Fibroblast of skin of right quadriceps (primary cell): ENCODE measurements at regions not wholly inside any gene's neighbourhood (a gene's known extent, or its start where the extent isn't known, plus 50 kb on each side); places are given as distances from the start of the nearest gene placed in this dataset.
"Not testable (repeated sequence)": the region's sequence is repeated elsewhere in the genome, so short reads cannot be mapped to it uniquely, and the experiment has no call there.

ENCODE experiments used
- DNase-seq: peaks from one replicate; pipeline ENCODE4 v3.0.0-alpha.2; 2013

- DNase-seq = no peak
Measured at GRCh38 chr9:73095425-73095824, 56.2 kb upstream of the ANXA1 start.

DNA sequence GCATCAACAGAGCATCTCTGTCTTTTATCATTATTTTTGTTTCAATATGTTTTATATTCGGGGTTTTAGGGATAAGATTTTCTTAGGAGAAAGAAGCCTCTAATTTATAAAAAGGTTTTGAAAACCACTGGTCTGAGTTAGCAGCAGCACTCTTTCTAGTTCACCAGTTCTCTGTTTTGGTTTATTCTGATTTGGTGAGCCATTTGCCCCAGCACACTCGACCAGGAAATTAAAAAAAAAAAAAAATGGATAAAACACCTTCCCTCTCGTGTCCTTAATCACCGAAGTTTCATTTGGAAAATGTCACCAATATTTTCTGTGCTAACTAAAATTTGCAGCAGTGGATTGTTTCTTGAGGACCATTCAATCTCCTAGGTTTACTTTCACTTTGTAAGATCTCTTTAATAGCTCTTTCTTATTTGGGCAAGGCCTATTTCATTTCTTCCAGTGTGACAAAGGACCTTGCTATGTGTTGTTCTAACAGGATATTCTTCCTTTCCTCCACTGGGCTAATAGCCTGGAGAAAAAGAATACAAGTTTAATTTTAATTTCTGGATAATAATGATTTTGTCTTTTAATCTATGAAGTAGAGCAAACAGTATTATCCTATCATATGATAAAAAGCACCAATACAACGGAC lies 57.8 kb upstream of the ANXA1 start:
- no peak for DNase-seq

- DNase-seq = no peak
Measured at GRCh38 chr9:73093016-73093739, 58.5 kb upstream of the ANXA1 start.

GRCh38 chr9:73091909-73092308 lies 59.8 kb upstream of the ANXA1 start:
- DNase-seq = no peak

DNA sequence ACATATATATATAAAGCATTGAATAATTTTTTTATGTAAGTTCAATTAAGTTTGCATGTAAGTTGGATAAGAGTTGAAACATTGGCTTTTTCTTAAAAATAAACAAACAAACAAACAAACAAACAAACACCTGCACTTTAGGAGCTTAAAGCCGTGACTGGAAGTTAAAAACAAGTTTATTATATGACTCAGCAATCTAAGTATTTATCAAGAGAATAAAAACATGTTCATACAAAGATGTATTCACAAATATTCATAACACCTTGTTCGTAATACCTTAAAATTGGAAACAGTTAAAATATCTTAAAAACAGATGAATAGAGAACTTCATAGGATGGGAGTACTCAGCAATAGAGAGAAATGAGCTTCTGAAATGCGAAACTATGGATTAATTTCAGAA lies 61.5 kb upstream of the ANXA1 start:
- no peak for DNase-seq

GRCh38 chr9:73089304-73089985 lies 62.2 kb upstream of the ANXA1 start:
- no peak for DNase-seq

- DNase-seq = not testable (repeated sequence)
Measured at GRCh38 chr9:73087876-73088275, 63.8 kb upstream of the ANXA1 start.

DNA sequence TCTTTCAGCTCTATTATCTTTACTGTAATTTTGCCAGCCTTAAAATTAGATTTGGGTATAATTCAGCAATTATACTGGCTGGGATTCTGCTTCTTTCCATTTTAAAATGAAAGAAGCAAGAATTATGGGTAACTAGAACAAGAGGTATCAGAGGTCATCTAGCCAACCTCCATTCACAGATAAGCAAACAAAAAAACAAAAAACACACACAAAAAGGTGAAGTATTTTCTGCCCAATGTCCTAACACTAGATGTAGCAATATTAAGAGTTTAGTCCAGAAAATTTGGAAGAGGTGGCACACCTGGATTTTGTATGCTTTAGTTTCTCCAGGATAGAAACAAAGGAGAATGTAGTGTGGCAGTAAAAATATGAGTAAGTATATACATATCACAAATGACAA lies 68.1 kb upstream of the ANXA1 start:
- DNase-seq = no peak

- DNase-seq = peak; percentile 47
Measured at GRCh38 chr9:73081979-73082657, 69.5 kb upstream of the ANXA1 start.

DNA sequence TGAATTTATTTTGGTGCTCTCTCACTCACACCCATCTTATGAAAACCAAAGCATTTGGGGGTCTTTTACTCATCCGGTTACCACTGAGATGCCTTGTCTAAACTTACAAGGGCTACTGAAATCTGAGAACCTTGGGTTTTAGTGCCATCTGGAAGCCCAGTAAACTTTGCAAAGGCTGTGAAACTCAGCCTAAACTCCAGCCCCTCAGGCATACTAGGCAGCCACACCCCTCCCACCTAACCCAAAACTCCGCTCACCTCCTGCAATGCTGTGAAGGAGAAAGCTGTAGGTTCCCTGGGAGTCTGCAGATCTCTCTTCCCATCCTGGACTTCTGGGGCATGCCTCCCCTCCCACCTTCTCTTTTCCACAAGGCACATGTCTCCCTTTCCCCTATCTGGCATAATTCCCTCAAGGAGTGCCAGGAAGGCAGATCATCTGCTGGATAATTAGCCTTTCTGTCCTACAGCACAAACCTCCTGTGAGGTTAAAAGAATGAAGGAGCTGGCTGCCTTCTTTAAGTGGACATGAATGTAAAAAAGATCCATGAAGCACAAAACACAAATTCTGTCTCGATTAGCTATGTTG lies 71.5 kb upstream of the ANXA1 start:
- no peak for DNase-seq

GRCh38 chr9:73079326-73079725 lies 72.3 kb upstream of the ANXA1 start:
- no peak for DNase-seq

- no peak for DNase-seq
Measured at GRCh38 chr9:73077625-73078030, 74.0 kb upstream of the ANXA1 start.

DNA sequence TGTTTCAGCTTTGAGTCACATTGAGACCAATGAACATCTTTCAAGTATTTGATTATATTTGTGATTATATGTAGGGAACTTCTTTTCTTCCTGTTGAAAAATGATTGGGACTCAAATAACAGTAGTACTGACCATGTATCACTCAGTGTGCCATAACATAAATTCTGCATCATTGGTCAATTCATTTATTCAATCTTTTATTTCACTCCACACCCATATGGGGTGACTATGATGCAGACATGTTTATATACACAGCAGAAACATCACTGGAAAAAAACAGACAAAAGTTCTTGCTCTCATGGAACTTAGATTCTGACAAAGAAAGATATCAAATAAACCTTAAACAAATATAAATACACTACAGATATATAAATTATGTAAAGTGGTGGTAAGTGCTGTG lies 74.7 kb upstream of the ANXA1 start:
- DNase-seq = no peak

DNA sequence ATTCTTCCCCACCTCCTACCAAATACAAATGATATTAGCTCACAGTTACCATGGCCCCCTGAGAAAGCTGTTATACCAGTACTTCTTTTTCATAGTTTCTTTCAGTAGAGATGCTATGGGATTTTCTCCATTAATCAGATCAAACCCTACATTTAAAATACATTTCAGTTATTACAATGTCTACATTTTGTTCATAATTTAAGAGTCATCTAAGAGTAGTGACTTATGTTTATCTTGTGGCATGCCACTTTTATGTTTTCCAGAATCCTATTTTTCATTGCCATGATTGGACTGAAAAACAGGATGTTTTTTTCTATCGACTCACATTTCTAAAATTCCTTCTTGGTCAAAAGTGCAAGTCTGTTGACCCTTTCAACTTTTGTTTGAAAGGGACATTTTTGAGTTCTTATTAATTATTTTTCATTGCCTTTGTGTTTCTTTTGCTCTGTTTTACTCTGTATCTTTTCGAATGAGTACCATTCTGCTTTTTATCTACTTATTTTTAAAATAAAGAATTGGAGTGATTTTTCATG lies 77.4 kb upstream of the ANXA1 start:
- DNase-seq = no peak

DNA sequence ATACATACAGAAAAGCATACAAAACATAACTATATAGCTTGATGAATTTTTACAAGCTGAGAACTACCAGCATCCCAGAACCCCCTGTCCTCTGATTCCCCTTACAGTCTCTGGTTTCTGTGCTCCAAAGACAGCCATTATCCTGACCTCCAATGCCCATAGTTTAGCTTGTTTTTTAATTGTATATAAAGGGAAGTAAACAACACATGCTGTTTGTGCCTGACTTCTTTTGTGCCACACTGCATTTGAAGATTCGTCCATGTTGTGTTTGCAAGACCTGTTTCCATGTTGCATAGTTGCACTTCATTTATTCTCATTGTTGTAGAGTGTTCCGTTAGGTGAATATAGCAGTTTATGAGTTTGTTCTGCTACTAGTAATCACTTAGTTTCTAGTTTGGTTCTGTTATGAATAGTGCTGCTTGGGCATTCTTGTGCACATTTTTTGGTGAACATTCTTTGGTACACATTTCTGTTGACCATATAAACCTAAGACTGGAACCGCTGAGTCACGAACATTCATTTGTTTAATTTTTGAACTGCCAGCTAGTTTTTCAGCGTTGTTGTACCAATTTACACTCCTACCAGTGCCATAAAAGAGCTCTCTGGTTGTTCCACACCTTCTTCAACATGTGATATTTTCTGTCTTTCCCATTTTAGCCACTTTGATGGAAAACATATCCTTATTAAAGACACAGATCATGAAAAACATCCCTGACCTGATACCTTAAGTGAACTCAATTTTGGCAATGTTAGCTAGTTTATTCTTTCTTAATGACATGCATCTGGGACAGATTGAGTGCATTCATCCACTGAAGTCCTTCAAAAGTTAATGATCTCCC lies 78.1 kb upstream of the ANXA1 start:
- no peak for DNase-seq

DNA sequence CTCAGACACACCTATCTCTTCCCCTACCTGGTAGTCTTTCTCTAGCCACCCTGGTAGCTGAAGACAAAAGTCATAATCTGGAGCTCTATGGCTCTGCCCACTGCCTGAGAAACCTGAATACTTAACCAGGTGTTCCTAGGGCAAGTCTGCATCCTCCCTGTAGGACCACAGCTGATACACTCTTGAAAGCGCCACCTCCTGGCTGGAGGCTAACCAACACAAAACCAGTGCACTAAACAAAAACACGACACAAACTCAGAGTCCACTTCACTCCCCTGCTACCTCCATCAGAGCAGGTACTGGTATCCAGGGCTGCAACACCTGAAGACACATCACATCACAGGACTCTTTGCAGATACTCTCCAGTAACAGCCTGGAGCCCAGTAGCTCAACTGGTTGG lies 84.6 kb upstream of the ANXA1 start:
- DNase-seq = no peak

- no peak for DNase-seq
Measured at GRCh38 chr9:73065439-73065838, 86.2 kb upstream of the ANXA1 start.

- DNase-seq = no peak
Measured at GRCh38 chr9:73064315-73064714, 87.3 kb upstream of the ANXA1 start.

DNA sequence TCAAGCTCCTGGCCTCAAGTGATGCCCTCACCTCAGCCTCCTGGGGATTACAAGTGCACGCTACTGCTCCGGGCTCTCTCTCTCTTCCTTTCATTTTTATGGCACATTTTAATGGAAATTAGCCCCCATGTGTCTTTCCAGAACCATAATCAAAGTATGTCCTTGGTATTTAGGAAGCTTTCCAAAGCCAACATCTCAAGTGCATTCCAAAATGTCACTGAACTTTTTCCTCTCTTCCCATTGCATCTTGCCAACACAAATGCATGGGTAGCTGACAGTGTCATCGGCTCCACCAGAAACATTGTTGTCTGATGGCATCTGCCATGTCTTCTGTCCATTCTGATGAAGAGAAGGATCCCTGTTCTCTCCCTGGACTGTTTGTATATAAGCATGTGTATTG lies 90.5 kb upstream of the ANXA1 start:
- DNase-seq = no peak

DNA sequence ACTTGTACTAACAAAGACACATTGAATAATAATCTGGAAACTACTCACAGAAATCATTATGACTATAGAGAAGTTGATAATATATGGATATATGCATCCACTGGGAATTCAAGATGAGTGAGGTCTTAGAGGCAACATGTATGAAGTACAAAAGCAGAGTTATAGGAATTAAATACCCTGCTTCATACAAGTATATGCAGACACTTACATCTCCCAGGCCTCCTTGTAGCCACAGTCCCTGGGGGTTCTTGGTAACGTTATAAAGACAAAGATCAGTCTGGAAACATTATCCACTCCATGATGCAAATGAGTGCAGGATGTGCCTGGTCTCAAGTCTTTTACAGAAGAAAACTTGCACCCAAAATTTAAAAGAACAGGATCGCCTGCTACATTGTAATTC lies 92.4 kb upstream of the ANXA1 start:
- no peak for DNase-seq

GRCh38 chr9:73056245-73056644 lies 95.4 kb upstream of the ANXA1 start:
- DNase-seq = no peak

GRCh38 chr9:73054091-73054490 lies 97.6 kb upstream of the ANXA1 start:
- no peak for DNase-seq
